GM21367 (cell line): ENCODE measurements at regions not wholly inside any gene's neighbourhood (a gene's known extent, or its start where the extent isn't known, plus 50 kb on each side); places are given as distances from the start of the nearest gene placed in this dataset.

Experiments used
- ATAC-seq: cut with Tn5 transposase; IDR thresholded peaks from one replicate; pipeline ENCODE4 v1.9.1; 2021; ENCODE audit not compliant: unreplicated experiment

- no peak for ATAC-seq
Observed at GRCh38 chr21:35245879-35246278, 196.8 kb upstream of the RUNX1 start.

- no peak for ATAC-seq
Observed at GRCh38 chr21:35244514-35244913, 195.4 kb upstream of the RUNX1 start.

GRCh38 chr21:35243171-35243570 lies 194.1 kb upstream of the RUNX1 start:
- ATAC-seq: no peak

GRCh38 chr21:35239811-35240219 lies 190.7 kb upstream of the RUNX1 start:
- no peak for ATAC-seq

GRCh38 chr21:35238119-35238518 lies 189.0 kb upstream of the RUNX1 start:
- ATAC-seq: no peak

GRCh38 chr21:35237287-35237686 lies 188.2 kb upstream of the RUNX1 start:
- no peak for ATAC-seq

GRCh38 chr21:35236090-35236489 lies 187.0 kb upstream of the RUNX1 start:
- no peak for ATAC-seq

GRCh38 chr21:35234725-35235124 lies 185.6 kb upstream of the RUNX1 start:
- ATAC-seq: no peak

- ATAC-seq: no peak
Observed at GRCh38 chr21:35233756-35234155, 184.7 kb upstream of the RUNX1 start.

GRCh38 chr21:35232545-35233176 lies 183.6 kb upstream of the RUNX1 start:
- no peak for ATAC-seq

GRCh38 chr21:35231090-35231489 lies 182.0 kb upstream of the RUNX1 start:
- ATAC-seq: no peak

GRCh38 chr21:35229290-35229689 lies 180.2 kb upstream of the RUNX1 start:
- ATAC-seq: no peak

- peak; percentile 29 for ATAC-seq
Observed at GRCh38 chr21:35227786-35228185, 178.7 kb upstream of the RUNX1 start.

- ATAC-seq: peak; percentile 60
Observed at GRCh38 chr21:35226968-35227744, 178.1 kb upstream of the RUNX1 start.

- no peak for ATAC-seq
Observed at GRCh38 chr21:35226328-35226727, 177.2 kb upstream of the RUNX1 start.

GRCh38 chr21:35225573-35225972 lies 176.5 kb upstream of the RUNX1 start:
- no peak for ATAC-seq

GRCh38 chr21:35223480-35224156 lies 174.5 kb upstream of the RUNX1 start:
- ATAC-seq: no peak

GRCh38 chr21:35222541-35222941 lies 173.4 kb upstream of the RUNX1 start:
- peak; percentile 39 for ATAC-seq

- ATAC-seq: no peak
Observed at GRCh38 chr21:35222021-35222420, 172.9 kb upstream of the RUNX1 start.

GRCh38 chr21:35220301-35220700 lies 171.2 kb upstream of the RUNX1 start:
- no peak for ATAC-seq

GRCh38 chr21:35219719-35220118 lies 170.6 kb upstream of the RUNX1 start:
- no peak for ATAC-seq

GRCh38 chr21:35219291-35219690 lies 170.2 kb upstream of the RUNX1 start:
- no peak for ATAC-seq
